ENCODE measurements at regions not wholly inside any gene's neighbourhood (a gene's known extent, or its start where the extent isn't known, plus 50 kb on each side); places are given as distances from the start of the nearest gene placed in this dataset.

GRCh38 chr1:222081859-222082258, 340.0 kb upstream of the DUSP10 start:
- H3T11ph ChIP-seq (ENCODE audit: low read length), result no peak overlapping the region
- H4K8ac ChIP-seq (replicated peaks; ENCODE audit: insufficient read length, low read depth, low read length), result no peak overlapping the region
- WGBS (ENCODE audit: extremely low coverage, insufficient read length, low lambda C conversion rate), result no CpG with 5 or more reads among the region's 3 CpGs
- no peak overlapping the region for H3K4me2 ChIP-seq (ENCODE audit: insufficient read depth, insufficient read length, low read length)
- H3K4me3 Mint-ChIP-seq, result no peak overlapping the region
- peaks cover 2 to 6% (median 3%) of the 10 kb centered on the region in 3 experiments; a peak in 3 of 7 replicates for H3K36me3 Mint-ChIP-seq (ENCODE audit: insufficient read depth in 1 of 3, low read depth in 3 of 3)
- H2BK15ac ChIP-seq (ENCODE audit: low read depth, low read length), result no peak overlapping the region
- no peaks in the 10 kb centered on the region for H4K20me1 ChIP-seq (ENCODE audit: control insufficient read depth, insufficient read depth, insufficient read length)
- TF ChIP-seq CTCF (conservative IDR thresholded peaks at IDR 0.05), result no peak
- no peaks in the 10 kb centered on the region for H3K27me3 ChIP-seq (ENCODE audit: insufficient read depth, low read length)
- no peak overlapping the region for H2AK5ac ChIP-seq (ENCODE audit: insufficient read length, low read length)
- H3K27ac Mint-ChIP-seq, result no peak overlapping the region
- no peak overlapping the region for H4K91ac ChIP-seq (ENCODE audit: insufficient read length, low read depth, low read length)
- no peak overlapping the region for H4K5ac ChIP-seq (ENCODE audit: insufficient read length, low read depth, low read length)
- no peak overlapping the region for H3K23ac ChIP-seq (ENCODE audit: insufficient read length, low read depth, low read length)
- no peak overlapping the region for H2BK12ac ChIP-seq (ENCODE audit: insufficient read length, low read depth, low read length)
- H3K79me2 ChIP-seq (ENCODE audit: insufficient read depth, low read length), result no peaks in the 10 kb centered on the region
- H3K14ac ChIP-seq (ENCODE audit: insufficient read depth, low read length), result no peak overlapping the region
- no peaks in the 10 kb centered on the region for H3K79me1 ChIP-seq (ENCODE audit: insufficient read depth, low read depth, low read length, poor library complexity, severe bottlenecking)
- no peak for DNase-seq
- H2BK20ac ChIP-seq (ENCODE audit: low read depth, low read length, poor library complexity, severe bottlenecking), result no peak overlapping the region
- no peak overlapping the region for H3K56ac ChIP-seq (ENCODE audit: insufficient read length, low read depth, low read length)
- H3K4me1 Mint-ChIP-seq, result peaks cover 6 to 8% of the 10 kb centered on the region in 2 experiments
- no peak overlapping the region for H2BK120ac ChIP-seq (ENCODE audit: low read depth, low read length, poor library complexity, severe bottlenecking)
- peaks cover 3 to 9% of the 10 kb centered on the region in 2 experiments; a peak in 3 of 5 replicates for H3K9me3 Mint-ChIP-seq
- H3K27ac ChIP-seq (ENCODE audit: insufficient read length, low read depth, low read length), result no peak overlapping the region
- no peaks in the 10 kb centered on the region for H3K23me2 ChIP-seq (ENCODE audit: insufficient read length, low read depth, low read length, poor library complexity, severe bottlenecking)
- H3K4ac ChIP-seq (ENCODE audit: low read depth, low read length), result no peak overlapping the region
- H3K27me3 Mint-ChIP-seq (ENCODE audit: low read depth), result no peaks in the 10 kb centered on the region
- H2BK5ac ChIP-seq (ENCODE audit: insufficient read length, low read length), result no peak overlapping the region
- no peaks in the 10 kb centered on the region for H3K9me3 ChIP-seq (ENCODE audit: control insufficient read depth, low read depth, low read length)
- H3K9ac ChIP-seq (ENCODE audit: extremely low read depth, insufficient read length, low read length), result no peak overlapping the region
- H3K18ac ChIP-seq (ENCODE audit: insufficient read length, low read depth, low read length), result no peak overlapping the region
- H2AFZ ChIP-seq (ENCODE audit: low read length), result no peak overlapping the region
- H3K4me1 ChIP-seq (ENCODE audit: insufficient read depth, low read length), result no peaks in the 10 kb centered on the region
